A673 (cell line): ENCODE measurements at regions not wholly inside any gene's neighbourhood (a gene's known extent, or its start where the extent isn't known, plus 50 kb on each side); places are given as distances from the start of the nearest gene placed in this dataset.

Experiments used
- BruUV-seq: library from RNA; stranded (reverse); fragments of 400-500 nt; replicated peaks from 2 replicates; lab custom pipeline; 2021; lab: Mats Ljungman, UMichigan
- CTCF ChIA-PET: fragments of 300-600 bp; sonication (Branson Sonifier 250); formaldehyde crosslinking; loops from one replicate; lab custom pipeline; 2022; ENCODE audit warnings: antibody characterized with exemption; lab: Charles Lee
- POLR2A ChIA-PET: fragments of 300-600 bp; sonication (Branson Sonifier 250); formaldehyde crosslinking; loops from one replicate; lab custom pipeline; 2022; ENCODE audit warnings: antibody characterized with exemption; ENCODE audit not compliant: low non-redundant PET; lab: Charles Lee
- DNase-seq: peaks from one replicate; pipeline ENCODE4 v3.0.0-alpha.2; 2015; ENCODE audit warnings: low spot score
- H3K27ac ChIP-seq: fragments of 200-600 bp; sonication (generic); 2 replicates; pipeline ENCODE4 v1.5.1; 2016; ENCODE audit warnings: mixed run types, low read depth, mild to moderate bottlenecking, mixed read lengths, antibody characterized with exemption, low read length; ENCODE audit not compliant: poor library complexity, severe bottlenecking
- H3K27me3 ChIP-seq: fragments of 200-600 bp; sonication (generic); replicated peaks from 2 replicates; pipeline ENCODE4 v1.6.1; 2017; ENCODE audit warnings: mixed run types, low read depth, mild to moderate bottlenecking, mixed read lengths, antibody characterized with exemption, low read length; ENCODE audit not compliant: insufficient read depth, poor library complexity
- H3K36me3 ChIP-seq: fragments of 200-600 bp; sonication (generic); 2 replicates; pipeline ENCODE4 v1.6.1; 2016; ENCODE audit warnings: mixed run types, mild to moderate bottlenecking, mixed read lengths, antibody characterized with exemption, low read length; ENCODE audit not compliant: insufficient read depth, poor library complexity, severe bottlenecking
- H3K4me1 ChIP-seq: fragments of 200-600 bp; sonication (generic); 2 replicates; pipeline ENCODE4 v1.6.1; 2017; ENCODE audit warnings: mixed run types, mild to moderate bottlenecking, mixed read lengths, antibody characterized with exemption, low read length; ENCODE audit not compliant: insufficient read depth, poor library complexity, severe bottlenecking
- H3K4me3 ChIP-seq: fragments of 200-600 bp; sonication (generic); 2 replicates; pipeline ENCODE4 v1.5.1; 2016; ENCODE audit warnings: low read depth, mixed run types, mild to moderate bottlenecking, mixed read lengths, low read length; ENCODE audit not compliant: poor library complexity, severe bottlenecking
- H3K9me3 ChIP-seq: fragments of 200-600 bp; sonication (generic); 2 replicates; pipeline ENCODE4 v1.6.1; 2016; ENCODE audit warnings: mixed run types, low read depth, mild to moderate bottlenecking, mixed read lengths, antibody characterized with exemption, low read length; ENCODE audit not compliant: poor library complexity, severe bottlenecking
- CTCF ChIP-seq: fragments of 300-800, 200-600 bp; sonication (generic); conservative IDR thresholded peaks from 2 replicates; pipeline ENCODE4 v1.5.1; 2017; ENCODE audit warnings: low read depth, mild to moderate bottlenecking, antibody characterized with exemption, low read length, moderate library complexity, mixed read lengths
- EZH2 ChIP-seq: fragments of 200-600 bp; sonication (generic); IDR thresholded peaks from 2 replicates; pipeline ENCODE4 v1.6.1; 2017; ENCODE audit warnings: borderline replicate concordance, low read depth, mild to moderate bottlenecking, mixed read lengths, antibody characterized with exemption, low read length; ENCODE audit not compliant: poor library complexity, severe bottlenecking
- intact Hi-C: fragments of 100-400 bp; cut with micrococcal nuclease; formaldehyde crosslinking; loops from one replicate; pipeline ENCODE4 v1.10.0; 2022; ENCODE audit not compliant: unreplicated experiment

GRCh38 chr18:37671119-37671518, 105.5 kb upstream of the CELF4 start:
- CTCF ChIA-PET, result no interaction called here
- Histone ChIP-seq H3K4me1 (no peaks in the 10 kb centered on the region), H3K27ac (no peak overlapping the region), H3K36me3 (no peaks in the 10 kb centered on the region), H3K9me3 (no peaks in the 10 kb centered on the region), H3K4me3 (no peak overlapping the region), H3K27me3 (no peaks in the 10 kb centered on the region)
- BruUV-seq, result no TSS peak
- intact Hi-C loops, result no loop called here
- TF ChIP-seq EZH2 (no peak), CTCF (no peak)
- POLR2A ChIA-PET, result no interaction called here
- no peak for DNase-seq

GRCh38 chr18:37669991-37670534, 104.5 kb upstream of the CELF4 start:
- DNase-seq, result no peak
- ChIA-PET CTCF (no interaction called here), POLR2A (no interaction called here)
- H3K9me3 ChIP-seq, result no peaks in the 10 kb centered on the region
- H3K27ac ChIP-seq, result no peak overlapping the region
- BruUV-seq, result no TSS peak
- H3K4me1 ChIP-seq, result no peaks in the 10 kb centered on the region
- H3K4me3 ChIP-seq, result no peak overlapping the region
- TF ChIP-seq EZH2 (no peak), CTCF (no peak)
- intact Hi-C loops, result no loop called here
- no peaks in the 10 kb centered on the region for H3K36me3 ChIP-seq
- H3K27me3 ChIP-seq, result no peaks in the 10 kb centered on the region

- Histone ChIP-seq H3K36me3 (no peaks in the 10 kb centered on the region), H3K27ac (no peak overlapping the region), H3K27me3 (no peaks in the 10 kb centered on the region), H3K9me3 (no peaks in the 10 kb centered on the region), H3K4me1 (no peaks in the 10 kb centered on the region), H3K4me3 (no peak overlapping the region)
- DNase-seq, result no peak
- BruUV-seq, result no TSS peak
- intact Hi-C loops, result no loop called here
- ChIA-PET CTCF (no interaction called here), POLR2A (no interaction called here)
- TF ChIP-seq EZH2 (no peak), CTCF (no peak)
Observed at GRCh38 chr18:37668971-37669747, 103.6 kb upstream of the CELF4 start.
